Heart left ventricle (tissue), 13 donors: ENCODE measurements at regions not wholly inside any gene's neighbourhood (a gene's known extent, or its start where the extent isn't known, plus 50 kb on each side); places are given as distances from the start of the nearest gene placed in this dataset.

Experiments used
- CTCF ChIP-seq, 12 donors: fragments of 200-600 bp; sonication (generic) in 4 of 12; IDR thresholded peaks; one replicate each; pipeline versions ENCODE4 v1.5.0 to v1.8.0; 2018 to 2022; ENCODE audit warnings: antibody characterized with exemption in 12 of 12, mild to moderate bottlenecking in 5 of 12
- POLR2A ChIP-seq, 2 donors: fragments of 450-650 bp; IDR thresholded peaks; one replicate each; pipeline ENCODE4 v1.6.1; 2017; ENCODE audit warnings: antibody characterized with exemption in 2 of 2, mild to moderate bottlenecking in 2 of 2, moderate library complexity in 2 of 2
- donor health status: ischemic (EF 13 %, LVEDD 7.1; RV severe dilation, severe dysfunction).
- donor health status: DM: no; HTN: yes; CAD: no.
- donor health status: DM: no; HTN: no; CAD: no.
- donor health status: ischemic (EF 25% LVEDD 6.9; RV normal size, moderate dysfunction).
- donor health status: ischemic (EF 25% LVEDD 5.7; RV mildly dilated, moderate dysfunction).
- donor health status: ischemic (EF 35%, LVEDD 5.7; RV mildly dilated, moderate dysfunction).
- donor health status: nonischemic (EF 11% LVEDD 7.7; RV severe dilation, severe dysfunction).
- donor health status: DM: yes; HTN: yes; CAD: no.
- donor health status: PGD.
- donor health status: ischemic (EF 29% LVEDD 5.4; RV normal size, mild dysfunction).
- donor health status: nonischemic (EF 23%, LVEDD 6.1; RV moderate dilation, normal function).

- TF ChIP-seq CTCF (IDR thresholded peaks at IDR 0.05) (no peak), POLR2A (IDR thresholded peaks at IDR 0.05) (no peak)
These were observed 119.1 kb upstream of the PLCL2 start for GRCh38 chr3:16765661-16766060.
